ENCODE measurements at regions not wholly inside any gene's neighbourhood (a gene's known extent, or its start where the extent isn't known, plus 50 kb on each side); places are given as distances from the start of the nearest gene placed in this dataset.
"Not testable (repeated sequence)": the region's sequence is repeated elsewhere in the genome, so short reads cannot be mapped to it uniquely, and the experiment has no call there.

DNA sequence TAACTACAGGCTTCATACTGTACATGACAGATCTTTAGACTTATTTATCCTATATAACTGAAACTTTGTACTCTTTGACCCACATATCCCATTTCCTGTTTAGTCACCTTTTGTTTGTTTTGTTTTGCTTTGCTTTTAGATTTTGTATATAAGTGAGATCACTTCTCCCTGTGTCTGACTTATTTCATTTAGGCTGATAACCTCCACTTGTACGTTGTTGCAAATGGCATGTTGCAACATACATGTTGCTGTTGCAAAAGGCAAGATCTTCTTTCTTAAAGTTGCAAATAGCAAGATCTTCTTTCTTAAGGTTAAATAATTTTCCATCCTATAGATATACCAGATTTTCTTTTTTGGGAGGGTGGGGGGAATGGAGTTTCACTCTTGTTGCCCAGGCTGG lies 341.5 kb downstream of the OTUD1 start:
- H3K4me1 ChIP-seq = no peaks in the 10 kb centered on the region
- TF ChIP-seq POLR2A (IDR thresholded peaks at IDR 0.05) = no peak
- TF ChIP-seq CTCF (IDR thresholded peaks at IDR 0.05) = no peak
- no peak overlapping the region for H3K27ac ChIP-seq
- intact Hi-C loops (cut with DNase I) = no loop called here
- H3K27me3 ChIP-seq = no peaks in the 10 kb centered on the region
- no peak for DNase-seq
- 57% methylated on average over 1 of the region's 1 CpG for WGBS, 2 donors
- no peak for ATAC-seq
- H3K4me3 ChIP-seq = no peak overlapping the region
- no peaks in the 10 kb centered on the region for H3K9me3 ChIP-seq
- no peaks in the 10 kb centered on the region for H3K36me3 ChIP-seq (replicated peaks in 1 of 2; ENCODE audit: insufficient read depth in 1 of 2, low read depth in 2 of 2)

- intact Hi-C loops (cut with DNase I) = no loop called here
- WGBS, 2 donors = 97 to 100% methylated on average over 1 of the region's 1 CpG
- no peaks in the 10 kb centered on the region for H3K27me3 ChIP-seq
- DNase-seq (no peak), ATAC-seq (no peak)
- H3K36me3 ChIP-seq (replicated peaks in 1 of 2; ENCODE audit: insufficient read depth in 1 of 2, low read depth in 2 of 2) = no peaks in the 10 kb centered on the region
- no peaks in the 10 kb centered on the region for H3K4me1 ChIP-seq
- no peak for TF ChIP-seq CTCF (IDR thresholded peaks at IDR 0.05)
- TF ChIP-seq POLR2A (IDR thresholded peaks at IDR 0.05) = no peak
- no peak overlapping the region for H3K4me3 ChIP-seq
- no peaks in the 10 kb centered on the region for H3K9me3 ChIP-seq
- no peak overlapping the region for H3K27ac ChIP-seq
These were observed 347.7 kb downstream of the OTUD1 start for GRCh38 chr10:23786594-23786993.

DNA sequence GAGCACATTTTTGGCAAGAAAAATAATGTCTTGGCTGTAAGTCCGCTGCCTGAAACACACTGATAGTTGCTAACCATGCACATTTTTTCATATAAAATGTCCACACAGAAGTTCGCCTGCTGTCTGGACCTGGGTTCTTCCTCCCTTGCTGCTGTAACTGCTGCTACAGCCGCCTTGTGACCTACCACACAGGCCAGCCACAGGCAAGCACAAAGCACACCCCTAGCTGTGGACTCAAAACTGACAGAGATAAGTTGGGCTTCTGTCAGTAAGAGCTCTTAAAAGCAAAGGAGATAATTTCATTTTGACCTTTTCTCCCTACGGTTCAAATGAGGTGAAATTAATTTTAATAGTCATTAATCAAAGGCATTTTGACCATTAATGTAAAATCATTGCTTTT lies 354.7 kb downstream of the OTUD1 start:
- Histone ChIP-seq H3K27ac (no peak overlapping the region), H3K36me3 (replicated peaks in 1 of 2; ENCODE audit: insufficient read depth in 1 of 2, low read depth in 2 of 2) (no peaks in the 10 kb centered on the region), H3K27me3 (no peaks in the 10 kb centered on the region), H3K4me3 (no peak overlapping the region), H3K4me1 (no peaks in the 10 kb centered on the region), H3K9me3 (no peaks in the 10 kb centered on the region)
- WGBS, 2 donors = 62% methylated on average over 4 of the region's 4 CpGs
- ATAC-seq (no peak), DNase-seq (no peak)
- TF ChIP-seq CTCF (IDR thresholded peaks at IDR 0.05) = no peak
- no peak for TF ChIP-seq POLR2A (IDR thresholded peaks at IDR 0.05)
- intact Hi-C loops (cut with DNase I) = no loop called here

GRCh38 chr10:23797452-23797851 lies 358.6 kb downstream of the OTUD1 start:
- H3K4me1 ChIP-seq; H3K9me3 ChIP-seq; H3K36me3 ChIP-seq (replicated peaks in 1 of 2; ENCODE audit: insufficient read depth in 1 of 2, low read depth in 2 of 2); ATAC-seq; DNase-seq; H3K27ac ChIP-seq; H3K4me3 ChIP-seq; H3K27me3 ChIP-seq; intact Hi-C loops (cut with DNase I): not testable (repeated sequence)
- 60 to 81% methylated on average over 4 of the region's 4 CpGs for WGBS, 2 donors

DNA sequence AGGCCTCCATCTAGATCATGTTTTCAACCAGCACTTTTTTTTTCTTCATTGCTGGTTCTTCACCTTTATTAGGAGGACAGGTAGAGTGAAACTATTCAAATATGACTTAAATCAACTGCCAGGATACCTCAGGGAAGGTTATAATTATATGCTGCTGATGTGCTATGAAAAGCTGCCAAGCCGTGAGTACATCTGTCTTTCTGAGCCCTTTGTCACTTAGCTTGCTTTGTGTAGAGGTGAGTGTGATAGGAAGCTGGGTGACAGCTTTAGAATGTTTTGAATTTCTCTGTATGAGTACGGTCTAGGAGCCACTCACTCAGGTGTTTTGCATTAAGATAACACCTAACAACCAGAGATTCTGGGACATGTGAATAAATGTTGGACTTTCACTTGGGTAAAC lies 365.2 kb downstream of the OTUD1 start:
- WGBS, 2 donors = 66 to 72% methylated on average over 2 of the region's 2 CpGs
- H3K9me3 ChIP-seq = no peaks in the 10 kb centered on the region
- intact Hi-C loops (cut with DNase I) = no loop called here
- no peaks in the 10 kb centered on the region for H3K27me3 ChIP-seq
- no peak overlapping the region for H3K27ac ChIP-seq
- no peaks in the 10 kb centered on the region for H3K4me1 ChIP-seq
- H3K4me3 ChIP-seq = no peak overlapping the region
- no peak for DNase-seq
- ATAC-seq = no peak
- H3K36me3 ChIP-seq (replicated peaks in 1 of 2; ENCODE audit: insufficient read depth in 1 of 2, low read depth in 2 of 2) = no peaks in the 10 kb centered on the region
- no peak for TF ChIP-seq POLR2A (IDR thresholded peaks at IDR 0.05)
- TF ChIP-seq CTCF (IDR thresholded peaks at IDR 0.05) = no peak

Measured in body of pancreas (tissue), 4 donors.